Adrenal gland (tissue), 5 donors: ENCODE measurements at regions not wholly inside any gene's neighbourhood (a gene's known extent, or its start where the extent isn't known, plus 50 kb on each side); places are given as distances from the start of the nearest gene placed in this dataset.

Experiments used
- CTCF ChIP-seq, 6 experiments: fragments of 450-650 bp in 4 of 6; fragments of 200-600 bp in 2 of 6; sonication (generic) in 1 of 6; IDR thresholded peaks; 1 replicate in 5 of 6; 2 replicates in 1 of 6; pipeline versions ENCODE4 v1.5.1 to v1.8.0; 2016 to 2021; ENCODE audit warnings: antibody characterized with exemption in 6 of 6, mild to moderate bottlenecking in 2 of 6, moderate library complexity in 1 of 6
- POLR2A ChIP-seq, 2 donors: fragments of 450-650 bp; IDR thresholded peaks; one replicate each; pipeline ENCODE4 v1.6.1; 2017; ENCODE audit warnings: antibody characterized with exemption in 2 of 2, mild to moderate bottlenecking in 2 of 2, moderate library complexity in 1 of 2
- donor health status: DM: no; HTN: no; CAD: no.

GRCh38 chr18:66254121-66254520 is 349.8 kb downstream of the CDH19 start:
- no peak for TF ChIP-seq CTCF (IDR thresholded peaks at IDR 0.05)
- TF ChIP-seq POLR2A (IDR thresholded peaks at IDR 0.05): no peak
